Right ventricle myocardium inferior (tissue), 1 donor: ENCODE measurements at regions not wholly inside any gene's neighbourhood (a gene's known extent, or its start where the extent isn't known, plus 50 kb on each side); places are given as distances from the start of the nearest gene placed in this dataset.

Experiments
- ATAC-seq: fragments of 200-7000 bp; cut with Tn5 transposase; one replicate; pipeline ENCODE4 v1.9.1; 2020; ENCODE audit warnings: mild to moderate bottlenecking, moderate library complexity
- DNase-seq: peaks from one replicate; pipeline ENCODE4 v3.0.0; 2021; ENCODE audit errors: missing footprints
- intact Hi-C: fragments of 100-400 bp; cut with DNase I; formaldehyde crosslinking; loops from one replicate; pipeline ENCODE4 v1.11.0; 2022
- donor health status: DM: no; HTN: yes; CAD: no; lungs with severe emphysema.

DNA sequence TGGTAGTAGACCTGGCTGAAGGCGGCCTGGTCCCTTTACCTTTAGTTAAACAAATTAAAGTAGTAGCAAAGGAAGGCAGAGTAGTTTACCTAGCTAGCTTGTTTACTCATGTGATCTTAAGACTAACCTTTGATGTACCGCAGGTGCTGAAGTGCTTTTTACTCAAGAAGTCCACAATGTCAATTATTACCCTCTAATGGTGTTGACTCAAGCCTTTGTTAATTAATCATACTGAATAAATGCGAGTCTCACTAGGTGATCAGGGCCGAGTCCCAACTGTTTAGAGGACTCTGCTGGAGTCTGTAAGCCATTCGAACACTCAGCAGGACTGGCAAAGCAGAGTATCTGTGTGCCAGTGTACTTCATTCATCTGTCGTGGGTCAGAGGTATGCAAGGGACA lies 381.1 kb upstream of the NCAM2 start:
- intact Hi-C loops = no loop called here
- no peak for DNase-seq
- no peak for ATAC-seq

DNA sequence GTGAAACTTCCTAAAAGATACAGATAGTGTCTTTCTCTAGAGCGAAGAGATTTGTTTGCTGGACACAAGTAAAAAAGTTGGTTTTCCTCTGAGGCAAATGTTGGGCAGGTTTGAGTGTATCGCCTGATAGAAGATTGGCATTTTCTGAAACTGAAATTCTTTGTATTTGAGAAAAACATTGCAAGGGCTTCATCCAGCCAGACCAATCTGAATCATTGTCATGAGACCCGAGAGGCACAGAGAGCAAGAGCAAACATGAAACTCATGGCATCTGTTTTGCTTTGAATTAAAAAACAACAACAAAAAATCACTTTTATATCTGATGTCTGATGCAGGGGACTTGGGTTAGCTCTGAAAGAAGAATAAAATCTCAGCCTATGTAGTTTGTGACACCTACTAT lies 379.3 kb upstream of the NCAM2 start:
- ATAC-seq = no peak
- DNase-seq = no peak
- intact Hi-C loops = no loop called here

DNA sequence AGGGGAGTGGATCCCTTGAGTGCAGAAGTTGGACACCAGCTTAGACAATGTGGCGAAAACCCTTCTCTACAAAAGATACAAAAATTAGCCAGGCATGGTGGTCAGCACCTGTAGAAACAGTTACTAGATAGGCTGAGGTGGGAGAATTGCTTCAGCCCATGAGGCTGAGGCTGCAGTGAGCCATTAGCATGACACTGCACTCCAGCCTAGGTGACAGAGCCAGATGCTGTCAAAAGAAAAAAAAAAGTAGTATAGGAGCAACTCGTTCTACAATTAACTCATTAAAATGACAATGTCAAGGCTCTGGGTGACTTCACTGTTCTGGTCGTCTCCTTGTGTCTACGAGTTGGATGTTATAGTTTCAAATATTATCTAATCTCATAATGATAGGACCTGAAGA lies 370.6 kb upstream of the NCAM2 start:
- no peak for ATAC-seq
- DNase-seq = no peak
- intact Hi-C loops = no loop called here

DNA sequence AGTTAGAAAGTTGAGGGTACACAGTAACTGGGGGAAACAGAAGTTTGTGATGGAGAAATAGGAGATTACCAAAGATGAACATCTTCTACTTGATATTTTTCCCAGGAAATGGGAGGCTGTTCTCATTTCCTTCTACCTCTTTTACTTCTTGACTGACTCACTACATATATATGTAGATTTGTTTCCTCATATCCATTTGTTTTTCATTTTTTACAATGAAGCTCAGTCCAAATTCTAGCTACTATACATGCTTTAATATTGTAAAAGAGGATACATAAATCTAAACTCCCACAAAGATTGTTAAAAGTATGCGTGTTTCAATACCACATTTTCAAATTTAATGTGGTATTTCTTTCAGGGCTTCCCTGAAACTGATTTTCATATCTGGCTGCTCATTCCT lies 366.6 kb upstream of the NCAM2 start:
- no peak for DNase-seq
- intact Hi-C loops = no loop called here
- no peak for ATAC-seq

DNA sequence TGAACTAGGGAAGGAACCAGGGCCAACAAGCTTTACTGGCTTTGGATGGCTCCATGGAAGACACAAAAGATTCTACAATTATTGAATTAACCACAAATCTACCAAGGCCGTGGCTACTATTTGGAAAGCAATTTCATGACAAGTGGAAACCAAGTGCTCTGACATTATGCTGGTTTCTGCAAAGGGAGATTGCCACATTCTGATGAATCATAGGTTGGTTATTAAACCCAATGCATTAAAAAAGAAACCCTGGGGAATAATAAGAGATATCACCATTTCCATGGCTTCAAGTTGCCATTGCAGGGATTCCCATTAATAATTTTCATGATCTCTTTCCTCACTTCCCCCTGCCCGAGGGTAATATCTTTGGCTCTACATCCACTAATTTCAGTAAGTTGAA lies 359.2 kb upstream of the NCAM2 start:
- DNase-seq (no peak), ATAC-seq (no peak)
- intact Hi-C loops = no loop called here

DNA sequence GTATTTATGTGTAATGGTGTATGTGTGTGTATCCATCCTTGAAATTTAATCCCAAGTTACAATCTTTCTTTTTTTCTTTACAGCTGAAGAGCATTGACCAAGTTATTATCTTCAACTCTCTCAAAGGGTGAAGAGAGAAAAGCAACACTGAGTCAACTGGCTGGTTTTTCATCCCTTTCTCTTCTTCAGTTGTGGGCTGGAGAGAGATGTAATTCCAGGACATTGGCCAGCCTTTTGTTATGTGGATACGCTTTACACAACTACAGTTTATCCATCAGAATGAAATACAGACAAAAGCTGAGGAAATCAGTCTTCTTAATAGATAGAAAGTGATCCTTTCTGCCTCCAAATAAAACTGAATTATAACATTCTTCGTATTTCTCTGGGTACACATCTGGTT lies 357.0 kb upstream of the NCAM2 start:
- no peak for ATAC-seq
- intact Hi-C loops = no loop called here
- no peak for DNase-seq

DNA sequence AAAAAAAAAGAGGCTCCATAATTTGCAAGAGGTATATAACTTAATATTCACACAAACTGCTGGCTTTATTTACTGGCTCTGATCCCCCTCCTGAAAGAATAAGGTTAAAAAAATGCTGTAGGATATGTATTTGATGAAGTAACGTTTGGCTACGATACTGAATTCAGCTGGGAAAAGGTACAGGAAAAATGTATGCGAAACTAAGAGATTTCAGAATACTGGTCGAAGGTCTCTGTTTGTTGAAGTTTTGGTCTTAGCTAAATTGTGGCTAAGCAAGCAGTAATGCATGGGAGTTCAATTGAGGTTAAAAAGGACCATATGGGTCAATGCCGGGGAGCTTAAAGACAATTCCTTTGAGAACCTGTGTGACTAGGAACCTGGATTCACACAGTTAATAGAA lies 355.5 kb upstream of the NCAM2 start:
- intact Hi-C loops = no loop called here
- no peak for DNase-seq
- ATAC-seq = no peak

DNA sequence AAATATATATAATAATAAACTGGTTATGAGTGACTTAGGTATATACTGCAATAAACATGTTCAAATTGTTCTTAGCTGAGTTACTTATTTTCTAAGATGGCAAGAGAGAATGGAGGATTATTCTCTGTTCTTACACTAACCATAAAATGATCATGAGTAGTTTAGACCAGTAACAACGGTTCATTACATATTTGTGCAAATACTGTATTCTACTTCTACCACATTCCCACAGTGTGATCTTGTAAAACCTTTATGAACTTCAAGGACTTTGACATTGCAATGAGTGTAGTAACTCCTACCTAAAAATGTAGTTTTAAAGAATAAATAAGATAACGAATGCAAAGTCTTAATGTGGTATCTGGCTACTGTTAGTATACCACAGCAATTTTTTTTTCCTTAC lies 353.7 kb upstream of the NCAM2 start:
- intact Hi-C loops = no loop called here
- ATAC-seq = no peak

DNA sequence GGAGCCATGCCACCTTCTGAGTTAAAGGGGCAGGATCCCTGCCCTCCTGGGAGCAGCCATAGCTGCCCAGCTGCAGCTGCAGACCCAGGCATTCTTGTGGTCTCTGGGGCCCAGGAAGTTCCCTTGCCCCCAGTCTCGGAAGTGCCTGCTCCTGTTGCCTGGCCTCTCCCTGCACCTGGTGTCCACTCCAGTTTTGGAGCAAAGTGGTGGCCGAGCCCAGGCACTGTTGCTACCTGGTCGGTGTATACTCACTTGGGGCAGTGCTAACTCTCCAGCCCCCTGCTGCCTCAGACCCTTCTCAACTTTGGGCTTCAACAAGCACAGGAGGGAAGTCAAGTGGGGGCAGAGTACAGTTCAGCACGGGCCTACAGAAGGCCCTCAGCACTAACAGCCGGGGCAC lies 352.9 kb upstream of the NCAM2 start:
- ATAC-seq (peak; percentile 5), DNase-seq (no peak)
- intact Hi-C loops = no loop called here

More for the DNA sequence above, 353.7 kb upstream of the NCAM2 start:
- no peak for DNase-seq

DNA sequence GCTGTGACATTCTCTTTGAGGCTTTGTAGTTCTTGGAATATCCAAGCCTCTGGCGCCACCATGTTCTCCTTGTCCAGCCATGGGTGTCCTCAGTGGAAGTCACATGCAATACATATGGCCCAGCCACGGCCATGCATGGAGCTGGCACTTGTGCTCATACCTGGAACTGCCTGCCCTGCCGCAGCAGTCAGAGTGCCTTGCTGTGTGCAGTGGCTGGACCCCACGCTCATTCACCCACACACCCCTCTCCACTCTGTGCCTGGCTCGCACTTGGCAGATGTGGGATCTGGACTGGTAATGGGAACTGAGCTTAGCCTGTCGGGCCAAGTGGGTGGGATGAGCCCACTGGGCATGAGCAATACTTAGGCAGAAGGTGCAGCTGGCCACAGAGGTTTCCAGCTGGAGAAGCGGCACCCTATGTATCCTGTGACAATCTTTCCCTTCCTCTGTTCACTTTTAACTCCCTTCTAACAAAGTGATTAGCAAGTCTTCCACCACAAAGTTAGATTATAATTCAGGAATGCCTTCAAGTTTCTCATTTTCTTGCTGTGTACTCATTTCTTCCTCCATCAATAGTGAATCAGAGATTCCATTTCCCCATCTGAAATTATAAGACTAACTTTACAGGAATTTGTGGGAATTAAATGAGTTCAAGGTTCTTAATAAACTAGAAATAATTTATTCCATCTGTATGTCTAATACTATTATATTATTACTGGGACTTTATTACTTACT lies 351.6 kb upstream of the NCAM2 start:
- no peak for DNase-seq
- no peak for ATAC-seq
- intact Hi-C loops = no loop called here

DNA sequence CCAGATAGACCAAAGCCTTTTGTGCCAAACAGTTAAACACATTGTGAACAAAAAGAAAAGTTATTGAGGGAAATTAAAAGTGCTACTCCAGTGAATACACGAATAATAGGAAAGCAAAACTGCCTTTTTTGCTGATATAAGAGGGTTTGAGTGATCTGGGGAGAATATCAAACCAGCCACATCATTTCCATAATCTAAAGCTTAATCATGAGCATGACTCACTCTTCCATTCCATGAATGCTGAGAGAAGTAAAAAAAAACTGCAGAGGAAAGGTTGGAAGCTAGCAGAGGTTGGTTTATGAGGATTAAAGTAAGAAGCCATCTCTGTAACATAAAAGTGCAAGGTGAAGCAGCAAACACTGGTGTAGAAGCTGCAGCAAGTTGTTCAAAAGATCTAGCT lies 350.6 kb upstream of the NCAM2 start:
- intact Hi-C loops = no loop called here
- ATAC-seq = no peak

DNA sequence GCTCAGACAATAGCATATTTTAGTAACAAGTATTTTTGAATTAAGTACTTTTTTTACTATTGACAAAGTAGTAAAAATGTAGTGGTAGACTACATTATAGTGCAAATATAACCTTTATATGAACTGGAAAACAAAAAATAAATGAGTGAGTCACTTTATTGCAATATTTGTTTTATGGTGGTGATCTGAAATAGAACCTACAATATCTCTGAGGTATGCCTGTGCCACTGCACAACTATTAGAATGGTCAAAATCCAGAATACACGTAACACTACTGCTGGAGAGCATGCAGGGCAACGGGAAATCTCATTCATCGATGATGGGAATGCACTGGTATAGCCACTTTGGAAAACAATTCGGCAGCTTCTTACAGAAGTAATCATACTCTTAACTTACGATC lies 349.0 kb upstream of the NCAM2 start:
- DNase-seq = no peak

More for the DNA sequence above, 350.6 kb upstream of the NCAM2 start:
- no peak for DNase-seq

DNA sequence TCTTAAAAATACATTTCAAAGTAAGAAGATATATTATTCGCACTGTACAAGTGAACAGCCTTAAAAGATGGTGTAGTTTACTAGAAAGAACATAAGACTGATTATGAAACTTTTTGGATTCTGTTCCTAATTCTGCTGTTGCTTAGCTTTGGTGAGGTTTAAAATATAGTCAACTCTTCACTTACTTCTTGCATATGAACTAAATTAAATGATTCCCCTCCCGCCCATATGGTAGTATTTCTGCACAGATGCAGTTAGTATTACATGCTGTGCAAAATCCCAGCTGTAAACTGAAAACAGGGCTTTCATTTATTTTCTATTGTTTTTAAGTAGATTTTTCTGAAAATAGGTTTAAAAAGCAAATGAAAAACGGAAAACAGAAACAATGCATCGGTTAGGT lies 345.4 kb upstream of the NCAM2 start:
- no peak for DNase-seq
- no peak for ATAC-seq
- intact Hi-C loops = no loop called here

More for the DNA sequence above, 349.0 kb upstream of the NCAM2 start:
- ATAC-seq = no peak
- intact Hi-C loops = no loop called here

DNA sequence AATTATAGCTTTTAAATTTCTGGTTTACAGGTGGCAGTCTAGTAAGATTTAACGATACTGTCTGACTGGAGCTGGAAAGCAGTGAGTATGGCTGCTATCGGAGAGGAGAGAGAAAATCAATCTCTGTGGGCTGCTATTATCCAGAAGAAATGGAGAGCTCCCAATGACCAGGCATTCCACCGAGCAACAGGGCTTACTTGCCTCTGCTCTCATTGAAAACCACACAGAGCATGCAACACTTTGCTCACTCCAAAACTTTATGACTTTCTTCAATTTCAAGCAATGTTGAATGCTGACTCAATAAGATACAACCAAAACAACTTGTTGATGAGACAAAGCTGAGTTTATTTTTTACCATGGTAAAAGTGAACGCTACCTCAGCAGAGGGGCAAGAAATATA lies 337.0 kb upstream of the NCAM2 start:
- intact Hi-C loops = no loop called here
- ATAC-seq (no peak), DNase-seq (no peak)

DNA sequence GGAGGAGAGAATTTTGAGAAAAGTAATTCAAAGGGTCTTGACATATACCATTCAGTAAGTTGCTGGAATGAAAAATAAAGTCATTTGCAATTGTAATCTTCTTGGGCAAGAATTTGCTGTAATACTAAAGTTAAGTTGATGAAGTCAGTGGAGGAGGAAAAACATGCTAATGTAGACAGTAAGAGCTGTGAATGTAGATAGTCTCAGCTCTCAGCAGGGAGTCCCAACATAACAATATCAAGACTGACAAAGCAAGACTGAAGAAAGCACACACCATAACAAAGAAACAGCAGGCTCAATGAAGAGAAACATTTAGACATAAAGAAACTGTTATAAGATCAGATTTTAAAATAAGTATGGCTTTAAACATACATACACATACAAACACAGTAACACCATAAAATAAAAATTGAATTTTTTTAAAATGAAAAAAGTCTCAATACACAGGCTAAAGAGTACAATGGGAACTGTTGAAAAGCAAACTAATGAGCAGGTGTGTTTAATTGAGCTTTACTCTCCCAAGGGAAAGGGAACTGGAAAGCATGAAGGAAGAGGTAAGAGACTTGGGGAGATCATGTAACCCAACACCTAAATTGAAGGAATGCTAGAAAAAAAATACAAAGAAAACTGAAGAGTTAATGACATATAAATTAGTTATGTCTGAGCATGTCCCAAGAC lies 336.3 kb upstream of the NCAM2 start:
- DNase-seq (no peak), ATAC-seq (no peak)
- intact Hi-C loops = no loop called here

DNA sequence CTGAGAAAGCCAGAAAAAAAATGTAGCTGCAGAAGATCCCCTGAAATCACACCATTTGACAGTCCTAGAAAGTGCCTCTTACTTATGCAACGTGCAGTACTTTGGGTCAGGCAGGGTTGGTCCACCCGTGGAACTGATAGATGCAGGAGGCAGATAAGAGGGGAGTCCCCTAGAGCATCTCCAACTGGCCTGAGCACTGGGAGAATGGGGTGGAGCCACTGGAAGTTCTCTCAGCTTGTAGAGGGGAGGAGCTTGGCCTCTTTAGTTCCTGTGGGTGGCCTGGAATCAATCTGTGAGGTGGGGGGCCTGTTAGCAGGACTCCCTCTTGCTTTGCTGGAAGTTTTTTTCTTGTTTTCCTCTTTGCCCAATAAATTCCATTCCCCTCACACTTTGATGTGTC lies 335.7 kb upstream of the NCAM2 start:
- intact Hi-C loops = no loop called here

DNA sequence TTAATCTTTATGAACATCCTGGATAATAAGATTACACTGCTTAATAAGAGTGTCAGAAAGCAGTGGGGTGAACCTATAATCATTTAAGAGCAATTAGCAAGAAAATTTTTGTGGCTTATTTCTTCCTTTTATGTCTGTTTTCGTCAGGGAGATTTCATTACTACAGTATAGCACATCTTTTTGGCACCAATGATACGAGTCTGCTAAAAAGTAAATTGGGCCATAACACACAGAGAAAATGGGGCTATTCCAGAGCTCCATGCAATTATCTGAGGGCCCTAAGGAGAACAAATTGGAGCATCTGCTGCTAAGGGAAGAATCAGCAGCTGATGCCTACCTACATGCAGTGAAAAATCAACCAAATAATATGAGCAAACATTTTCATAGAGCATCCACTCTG lies 330.3 kb upstream of the NCAM2 start:
- DNase-seq = no peak
- ATAC-seq = no peak
- intact Hi-C loops = no loop called here

More for the DNA sequence above, 335.7 kb upstream of the NCAM2 start:
- DNase-seq (no peak), ATAC-seq (no peak)

DNA sequence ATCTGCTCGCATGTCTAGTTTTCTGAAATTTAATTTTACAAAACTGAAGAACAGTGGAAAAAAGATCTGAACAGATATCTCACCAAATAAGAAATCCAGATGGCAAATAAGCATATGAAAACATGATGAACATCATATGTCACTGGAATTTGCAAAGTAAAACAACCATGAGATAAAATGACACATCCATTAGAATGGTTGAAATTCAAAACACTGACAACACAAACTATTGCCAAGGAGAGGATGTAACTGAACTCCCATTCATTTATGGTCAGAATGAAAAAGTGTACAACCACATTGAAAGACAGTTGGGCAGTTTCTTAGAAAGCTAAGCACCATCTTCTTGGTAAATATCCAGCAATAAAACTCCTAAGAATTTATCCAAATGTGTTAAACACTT lies 312.7 kb upstream of the NCAM2 start:
- DNase-seq = no peak
- intact Hi-C loops = no loop called here
- no peak for ATAC-seq

DNA sequence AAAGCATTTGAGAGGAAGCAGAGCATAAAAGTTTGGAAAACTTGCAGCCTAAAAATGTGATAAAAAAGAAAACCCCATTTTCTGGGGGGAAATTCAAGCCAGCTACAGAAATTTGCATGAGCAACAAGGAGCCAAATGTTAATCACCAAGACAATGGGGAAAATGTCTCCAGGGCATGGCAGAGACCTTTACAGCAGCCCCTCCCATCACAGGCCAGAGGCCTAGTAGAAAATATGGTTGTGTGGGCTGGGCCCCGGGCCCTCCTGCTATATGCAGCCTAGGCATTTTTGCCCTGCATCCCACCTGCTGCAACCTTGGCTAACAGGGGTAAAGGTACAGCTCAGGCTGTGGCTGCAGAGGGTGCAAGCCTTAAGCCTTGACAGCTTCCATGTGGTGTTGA lies 299.6 kb upstream of the NCAM2 start:
- intact Hi-C loops = no loop called here
- no peak for DNase-seq
- ATAC-seq = no peak

DNA sequence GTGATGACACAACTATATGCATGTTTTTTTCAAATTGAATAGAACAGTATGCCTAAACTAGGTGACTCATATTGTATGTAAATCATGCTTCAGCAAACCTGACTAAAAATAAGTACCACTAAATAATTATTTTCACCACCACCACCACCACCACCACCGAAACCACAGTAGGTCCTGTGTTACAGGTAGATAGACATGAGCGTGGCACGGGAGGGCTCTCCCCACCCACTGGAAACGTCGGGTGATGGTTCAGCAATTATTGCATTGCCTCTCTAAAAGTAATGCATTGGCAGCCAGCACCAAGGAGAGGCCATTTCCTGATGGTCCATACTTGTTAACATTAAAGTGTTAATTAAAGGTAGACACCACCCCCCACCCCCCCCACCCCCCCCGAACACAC lies 297.0 kb upstream of the NCAM2 start:
- no peak for ATAC-seq
- no peak for DNase-seq
- intact Hi-C loops = no loop called here
